Activated CD4-positive, alpha-beta T cell treated with anti-CD3 and anti-CD28 coated beads, Interleukin-2, amount 50 U/mL, for 48 hours (primary cell): ENCODE measurements at regions not wholly inside any gene's neighbourhood (a gene's known extent, or its start where the extent isn't known, plus 50 kb on each side); places are given as distances from the start of the nearest gene placed in this dataset.

Source experiments
- DNase-seq, 2 experiments: peaks; one replicate each; pipeline ENCODE4 v3.0.0-alpha.2; 2020

DNA sequence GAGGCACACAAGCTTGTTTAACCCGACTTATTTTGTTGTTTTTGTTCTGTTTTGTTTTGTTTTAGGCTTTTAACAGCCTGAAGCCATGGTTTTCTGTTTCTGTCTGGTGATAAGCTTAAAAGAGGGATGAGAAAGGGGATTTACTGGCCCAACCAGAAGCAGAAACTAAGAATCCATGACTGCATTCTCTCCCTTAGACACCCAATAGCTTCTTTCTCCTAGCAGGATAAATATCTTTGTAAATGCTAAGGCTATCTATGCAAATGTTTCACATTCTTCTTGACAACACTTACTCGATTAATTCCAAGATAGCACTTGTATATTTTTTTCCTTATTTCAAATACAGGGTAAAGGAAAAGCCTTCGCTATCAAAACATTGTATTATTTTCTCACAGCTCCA, 53.7 kb upstream of the SMAD1 start:
- DNase-seq, result no peak

DNA sequence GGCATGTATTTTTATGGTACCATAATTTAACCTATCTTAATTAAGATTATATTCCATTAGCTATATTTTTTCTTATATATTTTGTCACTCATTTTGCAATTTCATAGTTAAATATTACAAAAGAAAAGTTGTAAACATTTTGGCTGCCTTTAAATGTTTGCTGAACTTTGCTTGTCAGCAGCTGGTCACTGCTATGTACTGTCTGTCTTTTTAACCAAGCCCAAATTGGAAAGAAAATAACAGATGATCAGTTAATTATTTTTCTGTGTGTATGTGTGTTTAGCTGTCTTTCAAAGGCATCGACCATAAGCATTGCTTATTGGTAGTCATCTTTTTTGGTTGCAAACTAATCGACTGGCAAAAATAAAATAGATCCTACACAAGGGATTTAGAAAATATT, 54.4 kb upstream of the SMAD1 start:
- no peak for DNase-seq

DNA sequence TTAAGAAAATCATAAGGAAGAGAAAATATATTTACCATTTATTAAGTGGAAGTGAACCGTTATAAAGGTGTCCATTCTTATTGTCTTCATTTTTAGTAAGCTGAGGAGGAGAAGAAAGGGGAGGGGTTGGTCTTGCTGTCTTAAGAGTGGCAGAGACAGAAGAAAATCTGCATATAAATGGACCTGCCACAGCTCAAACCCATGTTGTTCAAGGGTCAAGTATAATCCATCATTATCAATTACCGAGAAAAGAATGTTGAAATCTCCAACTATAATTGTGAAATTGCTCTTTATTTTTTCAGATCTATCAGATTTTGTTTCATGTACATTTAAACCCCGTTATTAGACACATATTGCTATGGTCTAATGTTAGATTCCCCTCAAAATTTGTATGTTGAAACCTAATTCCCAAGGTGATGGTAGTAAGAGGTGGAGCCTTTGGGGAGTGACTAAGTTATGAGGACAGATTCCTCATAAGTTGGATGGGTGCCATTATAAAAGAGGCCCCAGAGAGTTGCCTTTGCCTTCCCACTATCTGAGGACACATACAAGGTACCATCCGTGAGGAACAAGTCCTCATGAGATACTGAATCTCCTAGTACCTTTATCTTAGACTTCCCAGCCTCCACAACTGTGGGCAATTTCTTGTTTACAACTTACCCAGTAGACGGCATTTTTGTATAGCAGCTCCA, 58.5 kb upstream of the SMAD1 start:
- no peak for DNase-seq

DNA sequence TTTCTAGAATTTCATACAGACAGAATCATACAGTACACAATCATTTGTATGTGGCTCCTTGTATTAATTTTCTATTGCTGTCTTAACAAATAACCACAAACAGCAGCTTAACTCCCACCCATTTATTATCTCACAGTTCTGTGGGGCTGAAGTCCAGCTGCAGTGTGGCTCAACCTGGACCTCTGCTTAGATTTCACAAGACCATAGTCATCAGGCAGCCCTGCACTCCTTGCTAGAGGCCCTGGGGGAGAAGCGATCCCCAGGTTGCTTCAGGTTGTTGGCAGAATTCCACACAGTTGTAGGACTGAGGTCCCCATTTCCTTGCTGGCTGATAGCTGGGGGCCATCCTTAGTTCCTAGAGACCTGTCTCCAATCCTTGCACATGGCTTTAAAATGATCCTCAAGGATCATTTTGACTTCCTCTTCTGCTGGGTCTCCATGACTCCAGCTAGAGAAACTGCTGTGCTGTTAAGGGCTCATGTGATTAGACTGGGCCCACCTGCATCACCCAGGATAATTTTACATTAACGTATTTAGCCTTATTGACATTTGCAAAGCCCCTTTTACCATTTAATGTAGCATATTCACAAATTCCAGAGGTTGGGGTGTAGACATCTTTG, 60.9 kb upstream of the SMAD1 start:
- no peak for DNase-seq

DNA sequence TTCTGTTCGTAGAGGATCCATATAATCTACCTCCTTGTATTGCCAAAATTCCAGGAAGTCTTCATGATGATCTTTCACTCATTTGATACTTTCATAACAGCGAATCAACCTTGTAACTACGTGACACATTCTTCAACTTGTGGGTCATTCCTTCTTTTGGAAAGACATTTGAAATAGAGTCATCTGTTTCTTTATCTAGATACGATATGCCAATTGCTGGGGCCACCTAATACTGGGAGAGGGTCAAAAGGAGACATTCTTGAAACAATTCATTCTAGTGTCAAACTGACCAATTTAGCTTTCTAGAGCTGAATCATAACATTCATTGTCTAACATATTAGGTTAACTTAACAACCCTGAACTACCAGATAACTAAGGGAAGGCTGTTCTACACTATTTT, 62.9 kb upstream of the SMAD1 start:
- DNase-seq, result no peak

DNA sequence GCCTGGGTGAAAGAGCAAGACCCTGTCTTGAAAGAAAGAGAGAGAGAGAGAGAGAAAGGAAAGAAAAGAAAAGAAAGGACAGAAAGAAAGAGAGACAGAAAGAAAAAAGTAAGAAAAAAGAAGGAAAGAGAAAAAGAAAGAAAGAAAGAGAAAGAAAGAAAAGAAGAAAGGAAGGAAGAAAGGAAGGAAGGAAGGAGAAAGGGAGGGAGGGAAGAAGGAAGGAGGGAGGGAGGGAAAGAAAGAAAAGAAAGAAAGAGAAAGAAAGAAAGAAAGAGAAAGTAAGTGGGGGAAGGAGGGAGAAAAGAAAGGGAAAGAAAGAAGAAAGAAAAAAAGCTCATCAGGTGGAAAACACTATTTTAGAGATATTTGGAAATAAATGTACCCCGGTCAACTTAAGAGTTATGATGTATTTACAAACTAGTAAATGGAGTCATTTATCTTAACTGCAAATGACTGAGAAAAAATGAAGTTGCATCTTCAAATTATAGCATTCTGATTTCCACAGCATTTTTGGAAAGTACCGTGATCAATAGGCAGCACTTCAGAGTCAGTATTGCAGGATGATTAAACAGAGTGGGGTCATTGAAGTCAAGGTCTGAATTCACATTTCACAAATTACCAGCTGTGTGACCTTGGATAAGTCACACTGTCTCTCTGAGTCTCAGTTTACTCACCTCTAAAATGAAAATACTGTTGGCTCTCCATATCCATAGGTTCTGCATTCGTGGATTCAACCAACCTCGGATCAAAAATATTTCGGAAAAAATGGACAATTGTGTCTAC, 64.1 kb upstream of the SMAD1 start:
- no peak for DNase-seq

DNA sequence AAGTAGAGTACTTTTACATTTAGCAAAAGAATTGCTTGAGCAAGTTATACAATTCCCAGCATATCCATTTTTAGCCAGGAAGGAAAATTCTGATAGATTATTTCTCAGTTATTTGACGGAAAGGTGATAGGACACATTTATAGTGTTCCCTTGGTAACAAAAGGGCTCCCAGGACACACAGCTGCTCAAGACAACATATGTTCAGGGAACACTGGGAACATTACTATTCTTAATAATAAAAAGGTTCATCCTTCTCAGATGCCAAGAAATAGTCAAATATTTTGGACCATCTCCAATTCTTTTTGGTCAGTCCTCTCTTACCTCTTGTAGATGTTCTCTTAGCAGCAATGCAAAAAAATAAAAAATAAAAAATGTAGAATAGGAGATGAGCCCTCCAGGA, 66.8 kb upstream of the SMAD1 start:
- no peak for DNase-seq

DNA sequence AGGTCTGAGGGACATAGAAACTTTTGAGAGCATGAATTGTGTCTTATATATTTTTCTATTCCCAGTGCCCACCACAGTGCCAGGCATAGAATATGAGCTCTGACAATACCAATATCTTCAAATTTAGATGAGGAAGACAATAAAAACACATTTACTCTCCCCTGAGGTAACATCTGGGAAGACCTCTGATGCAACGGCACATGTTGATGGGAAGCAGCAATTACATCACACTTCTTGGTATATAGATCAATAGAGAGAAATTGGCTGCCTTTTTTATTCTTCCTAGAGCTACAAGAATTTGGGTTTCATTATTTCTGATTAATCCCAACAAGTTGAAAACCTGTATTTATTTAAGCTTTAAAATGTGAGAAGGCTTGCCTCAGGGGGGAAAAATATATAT, 67.4 kb upstream of the SMAD1 start:
- no peak for DNase-seq

DNA sequence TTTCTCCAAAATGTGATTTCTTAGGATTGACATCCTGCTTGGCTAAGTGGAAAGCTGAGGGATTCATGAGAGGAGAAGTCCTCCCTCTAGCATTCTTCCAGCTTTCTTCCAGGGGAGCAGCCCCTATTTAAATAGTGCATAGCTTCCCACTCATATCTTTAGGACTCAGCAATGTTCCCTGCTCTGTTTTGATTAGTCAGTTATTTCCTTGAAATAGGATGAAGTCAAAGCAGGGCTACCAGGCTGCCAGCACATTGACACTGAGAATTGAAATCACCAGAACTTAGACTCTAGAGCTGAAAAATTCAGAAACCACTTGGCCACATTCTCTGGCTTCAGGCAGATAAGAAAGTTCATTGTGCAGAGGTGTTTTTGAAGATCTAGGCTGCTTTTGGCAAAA, 74.7 kb upstream of the SMAD1 start:
- DNase-seq, result no peak

DNA sequence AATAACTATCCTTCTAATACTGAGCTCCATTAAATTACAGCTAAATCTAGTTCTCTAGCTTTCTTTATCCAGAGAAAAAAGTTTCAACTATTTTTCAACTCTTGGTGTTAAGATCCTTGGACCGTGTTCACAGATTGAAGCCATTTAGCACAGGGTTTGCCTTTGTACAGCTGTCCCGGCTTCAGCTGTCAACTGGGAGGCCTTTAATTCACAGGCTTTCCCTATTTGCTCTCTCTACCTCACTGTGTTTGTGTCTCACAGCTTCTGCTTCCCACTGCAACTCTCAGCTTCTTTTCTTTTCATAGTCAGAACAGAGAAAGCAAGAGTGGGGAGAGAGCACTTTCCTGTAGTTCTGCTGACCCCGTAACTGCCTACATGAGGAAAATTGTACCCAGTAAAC, 76.9 kb upstream of the SMAD1 start:
- DNase-seq, result no peak

DNA sequence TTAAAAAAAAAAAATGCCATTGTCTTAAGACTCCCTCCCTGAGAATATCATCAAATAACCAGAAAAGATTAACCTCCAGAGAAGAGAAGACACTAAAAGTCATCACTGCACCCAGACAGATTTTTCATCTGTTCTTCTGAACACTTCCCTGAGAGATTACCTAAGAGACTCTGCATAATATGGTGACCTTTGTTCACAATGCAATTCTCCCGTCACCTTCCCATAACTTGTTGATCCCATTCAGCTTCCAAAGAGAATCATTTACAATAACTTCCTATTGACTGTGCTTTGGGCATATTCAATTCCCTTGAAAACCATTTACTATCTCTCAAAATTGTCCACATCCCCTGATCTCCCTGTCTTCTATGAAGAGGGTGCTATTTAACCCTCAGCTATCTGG, 85.1 kb upstream of the SMAD1 start:
- no peak for DNase-seq

DNA sequence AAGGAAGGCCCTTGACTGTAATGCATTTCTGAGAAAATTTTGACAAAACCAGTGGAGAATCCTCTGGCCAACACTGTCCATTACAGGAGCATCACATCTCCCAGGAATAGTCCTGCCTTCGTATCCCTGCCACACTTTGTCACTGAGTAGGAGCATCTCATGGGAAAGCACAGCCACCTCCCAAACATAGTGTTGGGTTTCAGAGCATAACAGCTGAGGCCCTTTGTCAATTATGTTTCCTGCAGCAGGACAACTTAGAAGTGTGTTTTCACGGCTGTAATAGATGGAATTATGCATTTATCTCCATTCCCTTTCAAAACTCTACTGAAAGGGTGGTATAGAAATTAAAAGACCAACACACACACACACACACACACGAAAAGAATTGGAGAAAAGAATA, 91.1 kb upstream of the SMAD1 start:
- no peak for DNase-seq

DNA sequence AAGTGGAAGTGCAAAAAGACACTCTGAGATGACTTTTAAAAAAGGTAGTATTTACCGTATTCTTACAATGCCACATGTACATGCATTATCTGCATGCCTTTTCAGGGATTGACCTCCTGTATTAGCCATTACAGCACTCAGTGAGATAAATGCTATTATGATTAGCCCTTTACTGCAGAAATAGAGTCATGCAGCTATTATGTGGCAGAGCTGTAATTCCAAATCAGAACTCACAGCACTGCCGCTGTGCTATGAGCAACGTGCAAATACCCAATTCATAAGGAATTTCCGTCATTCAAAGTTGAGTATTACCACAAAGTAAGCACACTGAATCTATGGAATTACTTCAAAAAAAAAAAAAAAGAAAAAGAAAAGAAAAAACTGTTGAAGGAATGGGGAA, 92.1 kb upstream of the SMAD1 start:
- DNase-seq, result no peak

DNA sequence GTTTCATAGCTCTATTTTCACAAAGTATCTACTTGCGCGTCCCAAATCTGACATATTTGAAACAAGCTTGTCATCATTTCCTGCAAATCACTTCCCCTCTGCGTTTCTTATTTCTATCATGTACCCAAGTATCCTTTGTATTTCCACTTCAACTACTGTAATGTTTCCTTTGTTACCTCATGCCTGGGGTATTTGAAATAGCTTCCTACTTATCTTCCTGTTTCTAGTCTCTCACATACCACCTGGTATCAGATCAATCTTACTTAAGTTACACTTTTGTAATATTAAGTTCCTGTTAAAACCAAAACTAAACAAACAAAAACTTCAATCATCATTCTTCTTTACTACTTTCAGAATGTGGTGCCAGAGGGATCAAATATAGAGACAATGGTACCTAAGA, 93.6 kb upstream of the SMAD1 start:
- no peak for DNase-seq

DNA sequence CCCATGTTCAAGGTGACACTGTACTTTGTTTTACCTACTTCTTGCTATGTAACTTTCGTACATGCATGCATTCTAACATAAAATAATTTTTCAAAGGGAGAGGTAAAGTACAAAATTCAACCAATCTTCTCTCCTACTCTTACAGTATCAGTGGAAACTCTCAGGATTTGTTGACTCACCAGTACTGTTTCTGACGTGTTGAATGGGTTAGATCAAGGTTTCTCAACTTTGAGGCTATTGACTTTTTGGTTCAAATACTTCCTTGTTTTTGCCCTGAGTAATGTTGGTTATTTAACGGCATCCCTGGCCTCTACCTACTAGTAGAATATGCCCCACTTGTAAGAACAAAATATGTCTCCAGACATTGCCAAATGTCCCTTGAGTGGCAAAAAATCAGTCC, 94.6 kb upstream of the SMAD1 start:
- DNase-seq, result no peak

DNA sequence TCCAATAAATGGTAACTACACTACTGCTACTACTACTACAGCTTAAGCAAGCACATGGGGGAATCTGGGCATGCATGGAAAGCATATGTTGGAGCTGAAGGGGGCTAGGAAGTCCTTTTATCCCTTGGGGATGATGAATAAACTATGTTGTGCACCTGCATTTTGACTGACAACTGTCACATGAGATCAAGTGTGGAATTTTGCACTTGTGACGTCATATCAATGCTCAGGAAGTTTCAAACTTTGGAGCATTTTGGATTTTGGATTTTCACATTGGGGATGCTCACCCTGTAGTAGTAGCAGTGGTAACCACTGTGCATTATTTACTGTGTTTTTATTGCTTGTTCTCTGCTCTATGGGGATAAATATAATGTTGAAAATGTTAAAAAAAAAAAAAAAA, 100.5 kb upstream of the SMAD1 start:
- no peak for DNase-seq

DNA sequence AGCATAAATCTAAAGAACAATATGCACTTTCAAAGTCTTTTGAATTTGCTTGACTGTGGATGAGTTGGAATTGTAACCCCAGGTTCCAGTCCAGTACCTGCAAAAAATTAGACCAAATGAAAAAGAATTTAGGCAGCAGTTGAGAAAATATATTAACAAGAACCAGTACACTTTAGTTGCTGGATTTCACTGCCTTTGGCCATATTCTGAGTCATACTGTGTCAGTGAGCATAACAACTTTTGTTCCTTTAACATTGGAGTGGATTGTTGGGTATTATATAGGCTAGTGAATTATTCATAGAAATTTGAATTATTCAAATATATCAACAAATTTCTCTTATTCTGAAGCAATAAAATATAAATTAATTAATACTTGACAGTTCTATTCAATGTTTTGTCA, 101.5 kb upstream of the SMAD1 start:
- DNase-seq, result no peak

DNA sequence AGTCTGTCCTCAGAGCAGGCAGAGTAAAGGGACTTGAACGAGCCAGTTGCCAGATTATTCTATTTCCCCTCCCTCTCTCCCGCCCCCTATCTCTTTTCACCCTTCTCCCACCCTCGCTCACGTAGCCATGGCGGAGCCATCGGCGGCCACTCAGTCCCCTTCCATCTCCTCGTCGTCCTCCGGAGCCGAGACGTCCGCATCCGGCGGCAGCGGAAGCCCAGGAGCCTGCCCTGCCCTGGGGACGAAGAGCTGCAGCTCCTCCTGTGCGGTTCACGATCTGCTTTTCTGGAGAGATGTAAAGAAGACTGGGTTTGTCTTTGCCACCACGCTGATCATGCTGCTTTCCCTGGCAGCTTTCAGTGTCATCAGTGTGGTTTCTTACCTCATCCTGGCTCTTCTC, 106.2 kb upstream of the SMAD1 start:
- no peak for DNase-seq

DNA sequence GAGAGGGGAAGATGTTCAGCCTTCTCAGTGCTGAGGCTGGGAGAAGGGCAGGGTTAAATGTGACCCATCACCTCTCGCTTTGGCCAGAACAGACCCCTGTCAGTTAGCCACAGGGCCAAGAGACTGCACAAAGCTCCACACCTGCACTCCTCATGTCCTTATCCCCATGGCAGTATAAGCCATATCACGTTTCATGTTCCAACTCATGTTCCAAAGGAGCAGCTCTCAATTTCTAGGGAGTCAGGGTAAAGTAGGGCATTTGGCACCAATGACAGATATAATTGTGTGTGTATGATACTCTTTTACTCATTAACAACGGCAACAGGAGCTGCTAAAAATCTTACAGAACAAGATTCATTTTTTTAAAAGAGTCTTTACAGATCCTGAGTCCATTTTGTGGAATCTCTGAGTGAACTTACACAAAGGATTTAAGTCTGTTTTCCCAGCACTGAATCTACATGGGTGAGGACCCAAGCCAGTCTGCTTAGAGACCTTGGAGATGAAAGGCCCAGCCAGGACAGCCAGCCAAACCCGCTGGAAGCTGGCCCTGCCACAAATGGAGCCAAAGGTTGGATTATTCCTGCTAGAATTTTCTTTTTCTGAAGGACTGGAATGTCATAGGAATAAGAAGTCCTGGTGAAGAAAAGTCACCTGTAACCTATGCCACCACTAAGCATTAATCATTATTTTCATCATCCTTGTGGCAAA, 129.1 kb upstream of the SMAD1 start:
- DNase-seq, result no peak

DNA sequence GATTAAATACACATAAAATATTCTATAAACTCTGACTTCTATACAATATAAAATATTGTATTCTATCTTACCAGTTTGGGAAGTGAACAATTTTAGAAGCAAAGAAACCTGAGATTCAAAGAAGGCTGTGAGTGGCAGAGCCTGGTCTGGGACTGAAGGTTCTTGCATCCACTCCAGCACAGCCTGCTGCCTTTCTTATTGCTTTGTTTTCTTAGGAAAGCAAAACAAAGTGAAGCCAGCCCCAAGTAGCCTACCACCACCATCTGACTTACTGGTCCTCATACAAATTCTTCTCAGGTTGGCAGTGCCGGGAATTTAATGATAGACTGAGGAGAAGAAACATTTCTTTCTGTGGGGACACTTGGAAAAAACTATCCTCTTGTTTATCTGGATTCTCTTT, 129.7 kb upstream of the SMAD1 start:
- DNase-seq, result no peak

DNA sequence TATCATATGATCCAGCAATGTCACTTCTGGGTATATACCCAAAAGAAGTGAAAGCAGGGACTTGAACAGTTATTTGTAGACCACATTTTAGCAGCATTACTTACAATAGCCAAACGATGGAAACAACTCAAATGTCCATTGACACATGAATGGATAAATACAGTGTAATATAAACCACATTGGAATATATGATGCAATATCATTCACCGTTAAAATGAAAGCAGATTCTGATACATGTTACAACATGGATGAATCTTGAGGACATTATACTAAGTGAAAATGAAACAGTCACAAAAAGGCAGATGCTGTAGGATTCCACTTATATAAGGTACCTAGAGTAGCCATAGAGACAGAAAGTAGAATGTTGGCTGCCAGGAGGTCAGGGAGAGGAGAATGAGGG, 130.5 kb upstream of the SMAD1 start:
- no peak for DNase-seq

DNA sequence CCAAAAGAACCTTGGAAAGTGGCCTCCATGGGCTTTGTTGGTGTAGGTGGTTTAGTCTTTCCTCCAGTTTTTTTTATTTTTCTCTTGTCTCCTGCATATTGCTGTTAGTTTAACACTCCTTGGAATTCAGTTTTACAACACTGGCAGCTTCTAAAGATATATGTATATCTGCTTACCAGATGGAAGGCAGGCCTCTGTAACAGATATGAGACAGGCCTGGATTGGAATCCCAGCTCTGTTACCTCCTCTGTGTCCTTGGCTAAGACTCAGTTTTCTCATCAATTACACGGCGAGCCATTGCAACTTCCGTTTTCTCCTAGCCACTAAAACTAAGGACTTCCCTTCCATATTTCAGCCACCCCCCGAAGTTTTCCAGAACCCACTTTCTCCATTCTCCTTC, 133.4 kb upstream of the SMAD1 start:
- no peak for DNase-seq

DNA sequence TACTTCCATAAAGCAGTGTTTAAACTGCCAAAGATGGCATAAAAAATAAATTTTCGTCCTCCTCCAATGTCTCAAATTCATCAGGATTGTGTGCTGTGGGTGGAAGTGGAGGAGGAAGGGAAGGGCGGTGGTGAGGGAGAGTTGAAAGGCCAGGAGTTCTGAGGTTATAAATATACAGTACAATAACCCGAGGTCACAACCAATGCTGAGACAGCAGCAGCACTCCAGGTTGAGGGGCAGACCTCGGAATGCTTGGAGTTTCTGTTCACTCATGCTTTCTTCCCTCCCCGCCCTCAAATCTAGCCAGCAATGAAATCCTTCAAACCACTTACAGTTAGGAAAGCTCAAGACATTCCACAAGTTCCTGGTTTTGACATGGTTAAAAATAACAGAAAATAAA, 134.0 kb upstream of the SMAD1 start:
- DNase-seq, result no peak

DNA sequence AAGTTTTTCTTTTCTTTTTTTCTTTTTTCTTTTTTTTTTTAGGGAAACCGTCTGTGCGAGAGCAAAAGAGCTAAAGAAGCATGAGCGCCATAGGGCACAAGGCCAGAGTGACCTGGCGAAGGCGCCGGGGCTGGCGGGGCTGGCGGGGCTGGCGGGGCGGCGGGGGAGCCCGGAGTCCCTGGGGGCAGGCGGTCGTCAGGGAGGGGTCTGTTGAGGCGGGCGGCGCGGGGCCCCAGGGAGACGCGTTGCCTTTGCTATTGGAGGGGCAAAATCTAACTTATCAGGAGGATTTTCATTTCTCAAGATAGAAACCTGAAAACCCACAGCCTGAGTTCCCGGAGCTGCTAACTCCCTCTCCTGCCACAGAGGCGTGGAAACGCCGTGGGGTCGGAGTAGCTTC, 135.6 kb upstream of the SMAD1 start:
- DNase-seq, result no peak
